ENCODE measurements at regions not wholly inside any gene's neighbourhood (a gene's known extent, or its start where the extent isn't known, plus 50 kb on each side); places are given as distances from the start of the nearest gene placed in this dataset.

DNA sequence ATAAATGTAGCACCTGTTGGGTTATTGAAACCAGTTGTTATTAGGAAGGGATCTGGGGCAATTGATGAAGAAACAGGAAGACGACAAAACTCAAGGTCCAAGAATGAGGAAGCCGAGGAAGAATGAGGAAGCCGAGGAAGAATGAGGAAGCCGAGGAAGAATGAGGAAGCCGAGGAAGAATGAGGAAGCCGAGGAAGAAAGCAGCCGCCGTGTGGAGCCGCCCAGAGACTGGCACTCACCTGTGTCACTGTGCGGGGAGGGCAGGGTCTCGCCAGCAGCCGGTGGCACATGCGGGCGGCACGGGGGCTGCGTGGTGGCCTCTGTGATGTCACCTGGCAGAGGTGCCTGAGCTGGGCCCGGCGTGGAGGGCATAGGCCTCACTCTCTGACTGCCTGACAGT is 71.1 kb upstream of the CFAP46 start:
- TF ChIP-seq, protein P1, sequence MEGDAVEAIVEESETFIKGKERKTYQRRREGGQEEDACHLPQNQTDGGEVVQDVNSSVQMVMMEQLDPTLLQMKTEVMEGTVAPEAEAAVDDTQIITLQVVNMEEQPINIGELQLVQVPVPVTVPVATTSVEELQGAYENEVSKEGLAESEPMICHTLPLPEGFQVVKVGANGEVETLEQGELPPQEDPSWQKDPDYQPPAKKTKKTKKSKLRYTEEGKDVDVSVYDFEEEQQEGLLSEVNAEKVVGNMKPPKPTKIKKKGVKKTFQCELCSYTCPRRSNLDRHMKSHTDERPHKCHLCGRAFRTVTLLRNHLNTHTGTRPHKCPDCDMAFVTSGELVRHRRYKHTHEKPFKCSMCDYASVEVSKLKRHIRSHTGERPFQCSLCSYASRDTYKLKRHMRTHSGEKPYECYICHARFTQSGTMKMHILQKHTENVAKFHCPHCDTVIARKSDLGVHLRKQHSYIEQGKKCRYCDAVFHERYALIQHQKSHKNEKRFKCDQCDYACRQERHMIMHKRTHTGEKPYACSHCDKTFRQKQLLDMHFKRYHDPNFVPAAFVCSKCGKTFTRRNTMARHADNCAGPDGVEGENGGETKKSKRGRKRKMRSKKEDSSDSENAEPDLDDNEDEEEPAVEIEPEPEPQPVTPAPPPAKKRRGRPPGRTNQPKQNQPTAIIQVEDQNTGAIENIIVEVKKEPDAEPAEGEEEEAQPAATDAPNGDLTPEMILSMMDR (IDR thresholded peaks at IDR 0.05; ENCODE audit: insufficient read depth, low read depth, low read length), result no peak
- TF ChIP-seq EZH2 (IDR thresholded peaks at IDR 0.05; ENCODE audit: insufficient read depth, low read length), result no peak

Measured in astrocyte (in vitro differentiated cells and primary cell).